OCI-LY7 (cell line): ENCODE measurements at regions not wholly inside any gene's neighbourhood (a gene's known extent, or its start where the extent isn't known, plus 50 kb on each side); places are given as distances from the start of the nearest gene placed in this dataset.

Experiments
- BruUV-seq: library from RNA; stranded (reverse); fragments of 400-500 nt; replicated peaks from 2 replicates; lab custom pipeline; 2021; lab: Mats Ljungman, UMichigan
- CTCF ChIA-PET: fragments of 300-600 bp; sonication (Branson Sonifier 250); formaldehyde crosslinking; loops from one replicate; lab custom pipeline; 2022; ENCODE audit warnings: antibody characterized with exemption; ENCODE audit not compliant: unreplicated experiment; lab: Charles Lee
- POLR2A ChIA-PET: fragments of 300-600 bp; sonication (Branson Sonifier 250); formaldehyde crosslinking; loops from one replicate; lab custom pipeline; 2022; ENCODE audit warnings: antibody characterized with exemption; lab: Charles Lee
- DNase-seq: peaks from one replicate; pipeline ENCODE4 v3.0.0-alpha.2; 2015; ENCODE audit warnings: low spot score
- H2AFZ ChIP-seq: fragments of 200-600 bp; sonication (generic), shearing (Covaris generic); 2 replicates; pipeline ENCODE4 v1.6.1; 2014; ENCODE audit warnings: mild to moderate bottlenecking, antibody characterized with exemption, low read length, moderate library complexity
- H3K27ac ChIP-seq: fragments of 200-600 bp; sonication (generic); 2 replicates; pipeline ENCODE4 v1.5.1; 2014; ENCODE audit warnings: mixed run types, low read depth, mild to moderate bottlenecking, moderate library complexity, low read length, inconsistent platforms; ENCODE audit not compliant: poor library complexity, severe bottlenecking
- H3K36me3 ChIP-seq: fragments of 200-600 bp; sonication (generic); 2 replicates; pipeline ENCODE4 v1.6.1; 2014; ENCODE audit warnings: mild to moderate bottlenecking, antibody characterized with exemption, low read length, moderate library complexity, mixed read lengths; ENCODE audit not compliant: insufficient read depth
- H3K4me1 ChIP-seq: fragments of 200-600 bp; sonication (generic); 2 replicates; pipeline ENCODE4 v1.5.1; 2014; ENCODE audit warnings: mild to moderate bottlenecking, low read length; ENCODE audit not compliant: insufficient read depth, poor library complexity, severe bottlenecking
- H3K4me2 ChIP-seq: fragments of 200-600 bp; sonication (generic); 2 replicates; pipeline ENCODE4 v1.6.1; 2014; ENCODE audit warnings: mild to moderate bottlenecking, low read length
- H3K4me3 ChIP-seq: fragments of 200-600 bp; sonication (generic); 2 replicates; pipeline ENCODE4 v1.5.1; 2014; ENCODE audit warnings: mild to moderate bottlenecking, low read depth, low read length; ENCODE audit not compliant: poor library complexity, severe bottlenecking
- H3K79me2 ChIP-seq: fragments of 200-600 bp; sonication (generic); 2 replicates; pipeline ENCODE4 v1.6.1; 2016; ENCODE audit warnings: low read depth, mild to moderate bottlenecking, low read length, moderate library complexity, mixed read lengths; ENCODE audit not compliant: insufficient read depth
- H3K9me2 ChIP-seq: fragments of 200-600 bp; sonication (generic); 2 replicates; pipeline ENCODE4 v1.6.1; 2016; ENCODE audit warnings: mild to moderate bottlenecking, low read length, mixed read lengths; ENCODE audit not compliant: insufficient read depth
- H3K9me3 ChIP-seq: fragments of 200-600 bp; sonication (generic); 2 replicates; pipeline ENCODE4 v1.6.1; 2014; ENCODE audit warnings: mild to moderate bottlenecking, mixed run types, low read length, mixed read lengths
- H4K20me1 ChIP-seq: fragments of 200-600 bp; sonication (generic); 2 replicates; pipeline ENCODE4 v1.6.1; 2014; ENCODE audit warnings: mild to moderate bottlenecking, antibody characterized with exemption, low read length, moderate library complexity, mixed read lengths; ENCODE audit not compliant: insufficient read depth
- CTCF ChIP-seq: fragments of 200-600 bp; sonication (generic); conservative IDR thresholded peaks from 2 replicates; pipeline ENCODE4 v1.5.1; 2014; ENCODE audit warnings: mild to moderate bottlenecking, antibody characterized with exemption, low read length, moderate library complexity, mixed read lengths
- EZH2phosphoT487 ChIP-seq: fragments of 200-600 bp; sonication (generic); IDR thresholded peaks from 2 replicates; pipeline ENCODE4 v1.6.1; 2018; ENCODE audit warnings: low read depth, borderline replicate concordance, mild to moderate bottlenecking, mixed run types, antibody characterized with exemption, low read length, moderate library complexity, mixed read lengths
- intact Hi-C: fragments of 100-400 bp; cut with micrococcal nuclease; formaldehyde crosslinking; loops from one replicate; pipeline ENCODE4 v1.10.0; 2022; ENCODE audit not compliant: unreplicated experiment

GRCh38 chr2:19812166-19812565 lies 89.6 kb downstream of the TTC32 start:
- Histone ChIP-seq H3K36me3 (no peaks in the 10 kb centered on the region), H3K9me3 (no peaks in the 10 kb centered on the region), H2AFZ (no peak overlapping the region), H3K27ac (no peak overlapping the region), H3K9me2 (no peaks in the 10 kb centered on the region), H3K79me2 (no peaks in the 10 kb centered on the region), H3K4me3 (no peak overlapping the region), H4K20me1 (no peaks in the 10 kb centered on the region), H3K4me1 (no peaks in the 10 kb centered on the region), H3K4me2 (no peak overlapping the region)
- ChIA-PET CTCF (no interaction called here), POLR2A (no interaction called here)
- no TSS peak for BruUV-seq
- DNase-seq = no peak
- intact Hi-C loops = no loop called here
- no peak for TF ChIP-seq CTCF
- TF ChIP-seq EZH2phosphoT487 = no peak

GRCh38 chr2:19811186-19811585 lies 90.6 kb downstream of the TTC32 start:
- Histone ChIP-seq H3K4me2 (no peak overlapping the region), H3K79me2 (no peaks in the 10 kb centered on the region), H3K9me2 (no peaks in the 10 kb centered on the region), H4K20me1 (no peaks in the 10 kb centered on the region), H3K9me3 (no peaks in the 10 kb centered on the region), H3K27ac (no peak overlapping the region), H3K36me3 (no peaks in the 10 kb centered on the region), H2AFZ (no peak overlapping the region), H3K4me1 (no peaks in the 10 kb centered on the region), H3K4me3 (no peak overlapping the region)
- TF ChIP-seq EZH2phosphoT487 (no peak), CTCF (no peak)
- intact Hi-C loops = no loop called here
- ChIA-PET CTCF (no interaction called here), POLR2A (no interaction called here)
- no TSS peak for BruUV-seq
- no peak for DNase-seq

GRCh38 chr2:19810637-19811036 lies 91.1 kb downstream of the TTC32 start:
- Histone ChIP-seq H3K4me2 (no peak overlapping the region), H3K9me3 (no peaks in the 10 kb centered on the region), H4K20me1 (no peaks in the 10 kb centered on the region), H3K4me3 (no peak overlapping the region), H3K79me2 (no peaks in the 10 kb centered on the region), H3K9me2 (no peaks in the 10 kb centered on the region), H3K27ac (no peak overlapping the region), H3K4me1 (no peaks in the 10 kb centered on the region), H2AFZ (no peak overlapping the region), H3K36me3 (no peaks in the 10 kb centered on the region)
- intact Hi-C loops = no loop called here
- BruUV-seq = no TSS peak
- ChIA-PET CTCF (no interaction called here), POLR2A (no interaction called here)
- no peak for DNase-seq
- no peak for TF ChIP-seq EZH2phosphoT487
- no peak for TF ChIP-seq CTCF
